ENCODE measurements at regions not wholly inside any gene's neighbourhood (a gene's known extent, or its start where the extent isn't known, plus 50 kb on each side); places are given as distances from the start of the nearest gene placed in this dataset.

GRCh38 chr5:67417839-67418238 is 221.2 kb upstream of the CD180 start:
- Mint-ChIP-seq H3K4me1 (peaks cover 8% of the 10 kb centered on the region), H3K9me3 (peaks cover 6% of the 10 kb centered on the region), H3K27ac (no peak overlapping the region), H3K27me3 (no peaks in the 10 kb centered on the region), H3K36me3 (ENCODE audit: low read depth) (no peaks in the 10 kb centered on the region), H3K4me3 (no peak overlapping the region)
- DNase-seq = no peak
- ChIA-PET CTCF (no interaction called here), POLR2A (no interaction called here)

GRCh38 chr5:67416986-67417385 is 220.4 kb upstream of the CD180 start:
- Mint-ChIP-seq H3K27me3 (no peaks in the 10 kb centered on the region), H3K27ac (no peak overlapping the region), H3K4me1 (peaks cover 4% of the 10 kb centered on the region), H3K9me3 (peaks cover 4% of the 10 kb centered on the region), H3K4me3 (no peak overlapping the region), H3K36me3 (ENCODE audit: low read depth) (no peaks in the 10 kb centered on the region)
- ChIA-PET POLR2A (no interaction called here), CTCF (no interaction called here)
- no peak for DNase-seq

- H3K9me3 Mint-ChIP-seq = no peaks in the 10 kb centered on the region
- ChIA-PET CTCF (no interaction called here), POLR2A (no interaction called here)
- H3K36me3 Mint-ChIP-seq (ENCODE audit: low read depth) = no peaks in the 10 kb centered on the region
- no peaks in the 10 kb centered on the region for H3K27me3 Mint-ChIP-seq
- no peaks in the 10 kb centered on the region for H3K4me1 Mint-ChIP-seq
- H3K27ac Mint-ChIP-seq = no peak overlapping the region
- DNase-seq = no peak
- H3K4me3 Mint-ChIP-seq = no peak overlapping the region
Observed at GRCh38 chr5:67416133-67416937, 219.7 kb upstream of the CD180 start.

GRCh38 chr5:67414712-67415111 is 218.1 kb upstream of the CD180 start:
- DNase-seq = no peak
- H3K27ac Mint-ChIP-seq = no peak overlapping the region
- no peaks in the 10 kb centered on the region for H3K27me3 Mint-ChIP-seq
- H3K9me3 Mint-ChIP-seq = no peaks in the 10 kb centered on the region
- no peaks in the 10 kb centered on the region for H3K4me1 Mint-ChIP-seq
- no peaks in the 10 kb centered on the region for H3K36me3 Mint-ChIP-seq (ENCODE audit: low read depth)
- ChIA-PET CTCF (no interaction called here), POLR2A (no interaction called here)
- no peak overlapping the region for H3K4me3 Mint-ChIP-seq

- ChIA-PET CTCF (no interaction called here), POLR2A (no interaction called here)
Observed at GRCh38 chr5:67413721-67414120, 217.1 kb upstream of the CD180 start.

GRCh38 chr5:67409126-67409777 is 212.7 kb upstream of the CD180 start:
- no peaks in the 10 kb centered on the region for H3K27me3 Mint-ChIP-seq
- no peaks in the 10 kb centered on the region for H3K36me3 Mint-ChIP-seq (ENCODE audit: low read depth)
- ChIA-PET POLR2A (no interaction called here), CTCF (interaction anchor here (0.6 kb wide), 1 partner anchor 166 kb away, joined by 3 read pairs; no protein-coding TSS in a partner anchor)
- no peak overlapping the region for H3K27ac Mint-ChIP-seq
- no peak overlapping the region for H3K4me3 Mint-ChIP-seq
- no peak for DNase-seq
- H3K4me1 Mint-ChIP-seq = no peaks in the 10 kb centered on the region
- no peaks in the 10 kb centered on the region for H3K9me3 Mint-ChIP-seq

More at GRCh38 chr5:67413721-67414120, 217.1 kb upstream of the CD180 start:
- H3K4me1 Mint-ChIP-seq = no peaks in the 10 kb centered on the region
- no peak overlapping the region for H3K4me3 Mint-ChIP-seq
- H3K27ac Mint-ChIP-seq = no peak overlapping the region
- H3K36me3 Mint-ChIP-seq (ENCODE audit: low read depth) = no peaks in the 10 kb centered on the region
- H3K9me3 Mint-ChIP-seq = no peaks in the 10 kb centered on the region
- no peak for DNase-seq
- no peaks in the 10 kb centered on the region for H3K27me3 Mint-ChIP-seq

- Mint-ChIP-seq H3K4me3 (no peak overlapping the region), H3K9me3 (no peaks in the 10 kb centered on the region), H3K4me1 (no peaks in the 10 kb centered on the region), H3K27ac (no peak overlapping the region), H3K36me3 (ENCODE audit: low read depth) (no peaks in the 10 kb centered on the region), H3K27me3 (no peaks in the 10 kb centered on the region)
- ChIA-PET POLR2A (no interaction called here), CTCF (no interaction called here)
- DNase-seq = no peak
Observed at GRCh38 chr5:67407979-67408378, 211.4 kb upstream of the CD180 start.

- Mint-ChIP-seq H3K27me3 (no peaks in the 10 kb centered on the region), H3K36me3 (ENCODE audit: low read depth) (no peaks in the 10 kb centered on the region), H3K9me3 (no peaks in the 10 kb centered on the region), H3K4me3 (no peak overlapping the region), H3K4me1 (no peaks in the 10 kb centered on the region), H3K27ac (no peak overlapping the region)
- DNase-seq = no peak
- ChIA-PET POLR2A (no interaction called here), CTCF (no interaction called here)
Observed at GRCh38 chr5:67405755-67406154, 209.2 kb upstream of the CD180 start.

- Mint-ChIP-seq H3K27me3 (peaks cover 2% of the 10 kb centered on the region), H3K4me3 (no peak overlapping the region), H3K27ac (no peak overlapping the region), H3K36me3 (ENCODE audit: low read depth) (no peaks in the 10 kb centered on the region), H3K9me3 (no peaks in the 10 kb centered on the region), H3K4me1 (no peaks in the 10 kb centered on the region)
- ChIA-PET CTCF (no interaction called here), POLR2A (no interaction called here)
- no peak for DNase-seq
Observed at GRCh38 chr5:67405101-67405364, 208.4 kb upstream of the CD180 start.

GRCh38 chr5:67404256-67405100 is 207.9 kb upstream of the CD180 start:
- ChIA-PET CTCF (no interaction called here), POLR2A (no interaction called here)

GRCh38 chr5:67402526-67402925 is 205.9 kb upstream of the CD180 start:
- no peaks in the 10 kb centered on the region for H3K9me3 Mint-ChIP-seq
- H3K4me1 Mint-ChIP-seq = no peaks in the 10 kb centered on the region
- ChIA-PET CTCF (no interaction called here), POLR2A (no interaction called here)
- no peaks in the 10 kb centered on the region for H3K36me3 Mint-ChIP-seq (ENCODE audit: low read depth)
- peaks cover 2% of the 10 kb centered on the region for H3K27me3 Mint-ChIP-seq
- H3K27ac Mint-ChIP-seq = no peak overlapping the region
- no peak overlapping the region for H3K4me3 Mint-ChIP-seq
- DNase-seq = no peak

More at GRCh38 chr5:67404256-67405100, 207.9 kb upstream of the CD180 start:
- H3K27me3 Mint-ChIP-seq = peaks cover 2% of the 10 kb centered on the region
- no peaks in the 10 kb centered on the region for H3K36me3 Mint-ChIP-seq (ENCODE audit: low read depth)
- no peak overlapping the region for H3K27ac Mint-ChIP-seq
- DNase-seq = no peak
- H3K9me3 Mint-ChIP-seq = no peaks in the 10 kb centered on the region
- no peaks in the 10 kb centered on the region for H3K4me1 Mint-ChIP-seq
- no peak overlapping the region for H3K4me3 Mint-ChIP-seq

- no peak for DNase-seq
- ChIA-PET CTCF (no interaction called here), POLR2A (no interaction called here)
- H3K4me3 Mint-ChIP-seq = no peak overlapping the region
- H3K4me1 Mint-ChIP-seq = no peaks in the 10 kb centered on the region
- H3K27me3 Mint-ChIP-seq = peaks cover 2% of the 10 kb centered on the region
- no peaks in the 10 kb centered on the region for H3K9me3 Mint-ChIP-seq
- no peak overlapping the region for H3K27ac Mint-ChIP-seq
- H3K36me3 Mint-ChIP-seq (ENCODE audit: low read depth) = no peaks in the 10 kb centered on the region
Observed at GRCh38 chr5:67401172-67401571, 204.6 kb upstream of the CD180 start.

GRCh38 chr5:67400752-67401151 is 204.2 kb upstream of the CD180 start:
- Mint-ChIP-seq H3K9me3 (no peaks in the 10 kb centered on the region), H3K27me3 (peaks cover 2% of the 10 kb centered on the region), H3K36me3 (ENCODE audit: low read depth) (no peaks in the 10 kb centered on the region), H3K4me1 (no peaks in the 10 kb centered on the region), H3K27ac (no peak overlapping the region), H3K4me3 (no peak overlapping the region)
- POLR2A ChIA-PET = no interaction called here
- CTCF ChIA-PET = no interaction called here
- no peak for DNase-seq
